ENCODE measurements at regions not wholly inside any gene's neighbourhood (a gene's known extent, or its start where the extent isn't known, plus 50 kb on each side); places are given as distances from the start of the nearest gene placed in this dataset.

GRCh38 chr7:148507787-148508186 is 82.8 kb upstream of the C7orf33 start:
- TF ChIP-seq, protein P1, sequence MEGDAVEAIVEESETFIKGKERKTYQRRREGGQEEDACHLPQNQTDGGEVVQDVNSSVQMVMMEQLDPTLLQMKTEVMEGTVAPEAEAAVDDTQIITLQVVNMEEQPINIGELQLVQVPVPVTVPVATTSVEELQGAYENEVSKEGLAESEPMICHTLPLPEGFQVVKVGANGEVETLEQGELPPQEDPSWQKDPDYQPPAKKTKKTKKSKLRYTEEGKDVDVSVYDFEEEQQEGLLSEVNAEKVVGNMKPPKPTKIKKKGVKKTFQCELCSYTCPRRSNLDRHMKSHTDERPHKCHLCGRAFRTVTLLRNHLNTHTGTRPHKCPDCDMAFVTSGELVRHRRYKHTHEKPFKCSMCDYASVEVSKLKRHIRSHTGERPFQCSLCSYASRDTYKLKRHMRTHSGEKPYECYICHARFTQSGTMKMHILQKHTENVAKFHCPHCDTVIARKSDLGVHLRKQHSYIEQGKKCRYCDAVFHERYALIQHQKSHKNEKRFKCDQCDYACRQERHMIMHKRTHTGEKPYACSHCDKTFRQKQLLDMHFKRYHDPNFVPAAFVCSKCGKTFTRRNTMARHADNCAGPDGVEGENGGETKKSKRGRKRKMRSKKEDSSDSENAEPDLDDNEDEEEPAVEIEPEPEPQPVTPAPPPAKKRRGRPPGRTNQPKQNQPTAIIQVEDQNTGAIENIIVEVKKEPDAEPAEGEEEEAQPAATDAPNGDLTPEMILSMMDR (conservative IDR thresholded peaks at IDR 0.05) = no peak
- no peak for TF ChIP-seq EZH2 (IDR thresholded peaks at IDR 0.05; ENCODE audit: low read depth)
- Histone ChIP-seq H3K79me2 (ENCODE audit: low read depth) (no peaks in the 10 kb centered on the region), H4K20me1 (ENCODE audit: insufficient read depth) (no peaks in the 10 kb centered on the region; the same call in 1 of the 2 replicates), H3K4me2 (no peak overlapping the region), H3K4me3 (no peak overlapping the region), H3K27ac (no peak overlapping the region), H3K4me1 (replicated peaks; ENCODE audit: insufficient read depth) (no peaks in the 10 kb centered on the region), H3K27me3 (ENCODE audit: insufficient read depth, low read depth) (peaks cover 54% of the 10 kb centered on the region), H3F3A (ENCODE audit: insufficient read depth, low read depth) (no peaks in the 10 kb centered on the region), H2AFZ (no peak overlapping the region), H3K9me2 (ENCODE audit: insufficient read depth) (no peaks in the 10 kb centered on the region), H3K9me3 (ENCODE audit: insufficient read depth, low read depth) (no peaks in the 10 kb centered on the region), H3K36me3 (ENCODE audit: low read depth) (no peaks in the 10 kb centered on the region)
- intact Hi-C loops (cut with micrococcal nuclease; ENCODE audit: unreplicated experiment) = no loop called here
- DNase-seq = no peak
- POLR2A ChIA-PET (ENCODE audit: unreplicated experiment) = no interaction called here
- CTCF ChIA-PET = no interaction called here
- no TSS peak for BruUV-seq (replicated peaks)

DNA sequence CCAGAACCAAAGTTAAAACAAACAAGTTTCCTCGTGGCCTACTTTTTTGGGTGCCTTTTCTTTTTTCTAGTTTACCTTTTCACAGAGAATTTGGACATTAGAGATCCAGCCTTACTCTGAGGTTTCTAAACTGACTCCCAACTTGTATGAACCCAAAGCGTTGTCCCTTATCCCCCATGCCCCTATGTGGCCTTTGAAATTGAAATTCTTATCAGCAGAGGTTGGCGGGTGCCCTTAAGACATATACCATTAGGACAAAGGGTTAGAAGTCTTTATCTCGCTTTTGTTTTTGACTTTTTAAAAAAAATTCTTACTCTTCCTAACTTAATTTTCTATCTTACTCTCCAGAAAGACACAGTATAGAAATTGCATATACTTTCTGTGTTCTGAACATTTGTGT is 76.3 kb upstream of the C7orf33 start:
- no peak overlapping the region for H3K4me2 ChIP-seq
- H3K4me1 ChIP-seq (replicated peaks; ENCODE audit: insufficient read depth) = no peaks in the 10 kb centered on the region
- H3K79me2 ChIP-seq (ENCODE audit: low read depth) = no peaks in the 10 kb centered on the region
- intact Hi-C loops (cut with micrococcal nuclease; ENCODE audit: unreplicated experiment) = no loop called here
- TF ChIP-seq EZH2 (IDR thresholded peaks at IDR 0.05; ENCODE audit: low read depth) = no peak
- TF ChIP-seq, protein P1 (conservative IDR thresholded peaks at IDR 0.05) = no peak
- no peaks in the 10 kb centered on the region for H3F3A ChIP-seq (ENCODE audit: insufficient read depth, low read depth)
- no TSS peak for BruUV-seq (replicated peaks)
- H3K36me3 ChIP-seq (ENCODE audit: low read depth) = no peaks in the 10 kb centered on the region
- DNase-seq = no peak
- H4K20me1 ChIP-seq (ENCODE audit: insufficient read depth) = no peaks in the 10 kb centered on the region
- ChIA-PET CTCF (no interaction called here), POLR2A (ENCODE audit: unreplicated experiment) (no interaction called here)
- 0 out of 2 replicates have a peak, but pooled peaks cover 4% of the 10 kb centered on the region for H3K9me2 ChIP-seq (ENCODE audit: insufficient read depth)
- H3K9me3 ChIP-seq (ENCODE audit: insufficient read depth, low read depth) = no peaks in the 10 kb centered on the region; the same call in 1 of the 2 replicates
- H3K4me3 ChIP-seq = no peak overlapping the region
- H3K27me3 ChIP-seq (ENCODE audit: insufficient read depth, low read depth) = peaks cover 56% of the 10 kb centered on the region
- no peak overlapping the region for H3K27ac ChIP-seq
- H2AFZ ChIP-seq = no peak overlapping the region

DNA sequence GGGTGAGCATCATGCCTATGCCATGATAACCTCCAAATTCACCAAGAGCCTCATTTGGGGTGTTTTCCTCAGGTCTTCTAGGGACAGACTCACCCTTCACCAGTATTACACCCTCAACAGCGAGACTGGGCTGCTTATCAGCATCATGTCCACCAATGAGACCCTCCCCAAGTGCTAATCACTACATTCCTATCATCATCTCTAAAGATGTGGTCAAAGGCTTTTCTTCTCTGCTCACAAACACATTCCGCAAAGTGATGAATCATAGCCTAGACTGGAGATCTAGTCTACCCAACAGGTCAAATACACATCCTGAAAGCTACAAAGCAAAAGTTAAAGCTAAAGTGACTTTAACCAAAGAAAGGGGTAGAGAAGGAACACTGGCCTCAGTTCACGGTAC is 75.3 kb upstream of the C7orf33 start:
- Histone ChIP-seq H3K4me1 (replicated peaks; ENCODE audit: insufficient read depth) (no peaks in the 10 kb centered on the region), H3K27ac (no peak overlapping the region), H3K4me3 (no peak overlapping the region), H4K20me1 (ENCODE audit: insufficient read depth) (no peaks in the 10 kb centered on the region), H3K9me3 (ENCODE audit: insufficient read depth, low read depth) (no peaks in the 10 kb centered on the region; the same call in 1 of the 2 replicates), H3K79me2 (ENCODE audit: low read depth) (no peaks in the 10 kb centered on the region), H3F3A (ENCODE audit: insufficient read depth, low read depth) (no peaks in the 10 kb centered on the region), H3K9me2 (ENCODE audit: insufficient read depth) (0 out of 2 replicates have a peak, but pooled peaks cover 4% of the 10 kb centered on the region), H3K4me2 (no peak overlapping the region), H3K27me3 (ENCODE audit: insufficient read depth, low read depth) (peaks cover 52% of the 10 kb centered on the region), H2AFZ (no peak overlapping the region), H3K36me3 (ENCODE audit: low read depth) (no peaks in the 10 kb centered on the region)
- no TSS peak for BruUV-seq (replicated peaks)
- intact Hi-C loops (cut with micrococcal nuclease; ENCODE audit: unreplicated experiment) = no loop called here
- TF ChIP-seq, protein P1 (conservative IDR thresholded peaks at IDR 0.05) = no peak
- TF ChIP-seq EZH2 (IDR thresholded peaks at IDR 0.05; ENCODE audit: low read depth) = no peak
- no peak for DNase-seq
- ChIA-PET CTCF (no interaction called here), POLR2A (ENCODE audit: unreplicated experiment) (no interaction called here)

Data from PC-9 (cell line).